ENCODE measurements at regions not wholly inside any gene's neighbourhood (a gene's known extent, or its start where the extent isn't known, plus 50 kb on each side); places are given as distances from the start of the nearest gene placed in this dataset.

DNA sequence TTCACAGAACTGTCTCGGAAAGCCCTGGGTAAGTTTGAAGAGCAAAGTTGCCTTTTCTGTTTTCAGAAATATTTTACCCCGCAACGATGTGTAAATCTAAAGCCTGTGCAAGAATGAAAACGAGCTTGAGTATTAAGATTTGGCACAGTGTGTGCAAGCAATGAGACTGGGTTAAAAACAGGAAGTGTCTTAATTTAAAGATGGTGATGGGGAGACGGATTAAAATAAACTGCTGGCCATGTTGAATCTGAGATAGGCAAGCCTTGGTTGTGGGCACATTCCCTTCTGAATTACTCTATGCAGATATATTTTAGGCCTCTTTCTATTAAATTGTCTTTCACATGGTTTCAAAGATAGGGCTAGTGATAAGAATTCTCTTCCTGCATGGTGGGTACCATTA is 294.2 kb upstream of the DMRT1 start:
- Histone ChIP-seq H3K9me3 (ENCODE audit: control insufficient read depth, low read length) (no peaks in the 10 kb centered on the region), H3K27me3 (replicated peaks; ENCODE audit: control insufficient read depth, insufficient read depth, low read length, poor library complexity, severe bottlenecking) (no peaks in the 10 kb centered on the region), H3K4me1 (ENCODE audit: control insufficient read depth, insufficient read depth, low read length, poor library complexity, severe bottlenecking) (no peaks in the 10 kb centered on the region), H3K27ac (ENCODE audit: insufficient read depth, low read length, poor library complexity, severe bottlenecking) (no peak overlapping the region), H3K36me3 (ENCODE audit: control insufficient read depth, insufficient read depth, low read length) (no peaks in the 10 kb centered on the region), H3K4me3 (ENCODE audit: insufficient read depth, low read depth, low read length, poor library complexity, severe bottlenecking) (no peak overlapping the region)
- DNase-seq, result no peak

GRCh38 chr9:549455-549997 is 292.0 kb upstream of the DMRT1 start:
- Histone ChIP-seq H3K27ac (ENCODE audit: insufficient read depth, low read length, poor library complexity, severe bottlenecking) (no peak overlapping the region), H3K9me3 (ENCODE audit: control insufficient read depth, low read length) (no peaks in the 10 kb centered on the region), H3K27me3 (replicated peaks; ENCODE audit: control insufficient read depth, insufficient read depth, low read length, poor library complexity, severe bottlenecking) (no peaks in the 10 kb centered on the region), H3K36me3 (ENCODE audit: control insufficient read depth, insufficient read depth, low read length) (no peaks in the 10 kb centered on the region), H3K4me1 (ENCODE audit: control insufficient read depth, insufficient read depth, low read length, poor library complexity, severe bottlenecking) (no peaks in the 10 kb centered on the region), H3K4me3 (ENCODE audit: insufficient read depth, low read depth, low read length, poor library complexity, severe bottlenecking) (no peak overlapping the region)
- DNase-seq, result no peak

GRCh38 chr9:550333-550732 is 291.2 kb upstream of the DMRT1 start:
- DNase-seq, result no peak
- H3K4me1 ChIP-seq (ENCODE audit: control insufficient read depth, insufficient read depth, low read length, poor library complexity, severe bottlenecking), result no peaks in the 10 kb centered on the region
- no peak overlapping the region for H3K4me3 ChIP-seq (ENCODE audit: insufficient read depth, low read depth, low read length, poor library complexity, severe bottlenecking)

DNA sequence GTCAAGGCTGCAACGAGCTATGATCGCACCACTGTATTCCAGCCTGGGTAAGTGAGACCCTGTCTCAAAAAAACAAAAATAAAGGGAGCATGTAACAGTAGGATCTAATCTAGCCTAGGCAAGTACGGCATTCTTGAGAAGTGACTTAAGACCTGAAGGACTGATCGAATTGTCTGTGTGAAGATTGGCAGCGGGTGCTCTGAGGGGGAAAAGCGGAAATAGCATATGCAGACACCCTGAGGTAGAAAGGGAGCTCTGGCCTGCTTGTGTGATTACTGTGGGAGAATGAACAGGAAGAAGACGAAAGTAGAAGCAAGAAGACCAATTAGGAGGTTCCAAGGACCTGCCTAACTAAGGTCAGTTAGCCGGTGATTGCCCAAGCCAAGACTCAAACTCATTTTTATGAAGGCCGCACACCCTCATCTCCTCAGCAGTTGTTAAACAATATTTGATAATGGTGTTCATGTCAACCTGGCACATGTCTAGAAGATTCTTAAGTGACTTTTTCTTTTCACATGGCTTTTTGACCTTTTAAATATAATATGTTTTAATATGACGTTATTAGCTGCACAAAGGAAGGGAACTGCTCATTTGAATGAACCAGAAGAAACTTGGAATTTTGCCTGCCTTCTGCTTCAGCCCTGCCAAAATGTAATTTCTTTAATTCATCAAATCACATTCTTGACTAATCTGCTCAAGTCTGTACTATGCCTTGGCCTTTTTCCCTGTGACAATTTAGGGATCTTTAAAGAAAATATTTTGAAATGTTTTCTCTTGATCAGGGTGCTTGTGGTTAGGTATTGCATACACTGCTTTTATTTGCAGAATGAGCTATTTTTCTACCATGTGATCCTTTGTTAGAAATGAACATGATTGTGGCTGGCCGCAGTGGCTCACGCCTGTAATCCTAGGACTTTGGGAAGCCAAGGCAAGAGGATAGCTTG is 289.2 kb upstream of the DMRT1 start:
- Histone ChIP-seq H3K9me3 (ENCODE audit: control insufficient read depth, low read length) (no peaks in the 10 kb centered on the region), H3K27ac (ENCODE audit: insufficient read depth, low read length, poor library complexity, severe bottlenecking) (no peak overlapping the region), H3K4me1 (ENCODE audit: control insufficient read depth, insufficient read depth, low read length, poor library complexity, severe bottlenecking) (no peaks in the 10 kb centered on the region), H3K36me3 (ENCODE audit: control insufficient read depth, insufficient read depth, low read length) (no peaks in the 10 kb centered on the region), H3K4me3 (ENCODE audit: insufficient read depth, low read depth, low read length, poor library complexity, severe bottlenecking) (no peak overlapping the region), H3K27me3 (replicated peaks; ENCODE audit: control insufficient read depth, insufficient read depth, low read length, poor library complexity, severe bottlenecking) (no peaks in the 10 kb centered on the region)
- DNase-seq, result no peak

More at GRCh38 chr9:550333-550732, 291.2 kb upstream of the DMRT1 start:
- H3K9me3 ChIP-seq (ENCODE audit: control insufficient read depth, low read length), result no peaks in the 10 kb centered on the region
- no peaks in the 10 kb centered on the region for H3K27me3 ChIP-seq (replicated peaks; ENCODE audit: control insufficient read depth, insufficient read depth, low read length, poor library complexity, severe bottlenecking)
- no peaks in the 10 kb centered on the region for H3K36me3 ChIP-seq (ENCODE audit: control insufficient read depth, insufficient read depth, low read length)
- no peak overlapping the region for H3K27ac ChIP-seq (ENCODE audit: insufficient read depth, low read length, poor library complexity, severe bottlenecking)

- Histone ChIP-seq H3K4me1 (ENCODE audit: control insufficient read depth, insufficient read depth, low read length, poor library complexity, severe bottlenecking) (peaks cover 4% of the 10 kb centered on the region), H3K4me3 (ENCODE audit: insufficient read depth, low read depth, low read length, poor library complexity, severe bottlenecking) (no peak overlapping the region), H3K27ac (ENCODE audit: insufficient read depth, low read length, poor library complexity, severe bottlenecking) (no peak overlapping the region), H3K27me3 (replicated peaks; ENCODE audit: control insufficient read depth, insufficient read depth, low read length, poor library complexity, severe bottlenecking) (no peaks in the 10 kb centered on the region), H3K9me3 (ENCODE audit: control insufficient read depth, low read length) (no peaks in the 10 kb centered on the region), H3K36me3 (ENCODE audit: control insufficient read depth, insufficient read depth, low read length) (no peaks in the 10 kb centered on the region)
- no peak for DNase-seq
Measured at GRCh38 chr9:555493-555892, 286.0 kb upstream of the DMRT1 start.

DNA sequence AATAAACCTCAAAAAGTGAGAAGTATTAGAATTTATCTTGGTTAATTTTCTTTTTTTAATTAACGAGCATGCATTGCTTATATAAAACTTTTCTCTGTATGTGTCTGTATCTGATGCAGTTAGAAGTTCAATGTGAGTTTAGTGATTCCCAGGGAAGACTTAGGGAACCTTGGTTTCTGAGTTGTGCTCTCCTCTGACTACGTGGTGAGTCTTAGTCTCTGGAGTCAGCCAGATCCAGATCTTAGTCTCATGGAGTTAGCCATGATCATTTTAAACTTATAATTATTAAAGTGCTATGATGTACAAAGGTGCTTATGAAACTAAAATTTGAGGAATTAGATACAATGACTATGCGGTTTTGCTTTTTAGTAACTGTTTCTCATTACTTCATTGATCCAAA is 285.3 kb upstream of the DMRT1 start:
- no peak for DNase-seq
- no peak overlapping the region for H3K4me3 ChIP-seq (ENCODE audit: insufficient read depth, low read depth, low read length, poor library complexity, severe bottlenecking)
- H3K27ac ChIP-seq (ENCODE audit: insufficient read depth, low read length, poor library complexity, severe bottlenecking), result no peak overlapping the region
- H3K36me3 ChIP-seq (ENCODE audit: control insufficient read depth, insufficient read depth, low read length), result no peaks in the 10 kb centered on the region
- no peaks in the 10 kb centered on the region for H3K9me3 ChIP-seq (ENCODE audit: control insufficient read depth, low read length)
- peaks cover 4% of the 10 kb centered on the region for H3K4me1 ChIP-seq (ENCODE audit: control insufficient read depth, insufficient read depth, low read length, poor library complexity, severe bottlenecking)
- no peaks in the 10 kb centered on the region for H3K27me3 ChIP-seq (replicated peaks; ENCODE audit: control insufficient read depth, insufficient read depth, low read length, poor library complexity, severe bottlenecking)

GRCh38 chr9:556675-557074 is 284.8 kb upstream of the DMRT1 start:
- Histone ChIP-seq H3K27ac (ENCODE audit: insufficient read depth, low read length, poor library complexity, severe bottlenecking) (no peak overlapping the region), H3K36me3 (ENCODE audit: control insufficient read depth, insufficient read depth, low read length) (no peaks in the 10 kb centered on the region), H3K9me3 (ENCODE audit: control insufficient read depth, low read length) (no peaks in the 10 kb centered on the region), H3K4me1 (ENCODE audit: control insufficient read depth, insufficient read depth, low read length, poor library complexity, severe bottlenecking) (peaks cover 4% of the 10 kb centered on the region), H3K4me3 (ENCODE audit: insufficient read depth, low read depth, low read length, poor library complexity, severe bottlenecking) (no peak overlapping the region), H3K27me3 (replicated peaks; ENCODE audit: control insufficient read depth, insufficient read depth, low read length, poor library complexity, severe bottlenecking) (no peaks in the 10 kb centered on the region)
- no peak for DNase-seq

GRCh38 chr9:557601-558201 is 283.8 kb upstream of the DMRT1 start:
- Histone ChIP-seq H3K4me1 (ENCODE audit: control insufficient read depth, insufficient read depth, low read length, poor library complexity, severe bottlenecking) (peaks cover 4% of the 10 kb centered on the region), H3K4me3 (ENCODE audit: insufficient read depth, low read depth, low read length, poor library complexity, severe bottlenecking) (no peak overlapping the region), H3K9me3 (ENCODE audit: control insufficient read depth, low read length) (no peaks in the 10 kb centered on the region), H3K27ac (ENCODE audit: insufficient read depth, low read length, poor library complexity, severe bottlenecking) (no peak overlapping the region), H3K36me3 (ENCODE audit: control insufficient read depth, insufficient read depth, low read length) (no peaks in the 10 kb centered on the region), H3K27me3 (replicated peaks; ENCODE audit: control insufficient read depth, insufficient read depth, low read length, poor library complexity, severe bottlenecking) (no peaks in the 10 kb centered on the region)
- DNase-seq, result no peak

- Histone ChIP-seq H3K9me3 (ENCODE audit: control insufficient read depth, low read length) (no peaks in the 10 kb centered on the region), H3K36me3 (ENCODE audit: control insufficient read depth, insufficient read depth, low read length) (no peaks in the 10 kb centered on the region), H3K27me3 (replicated peaks; ENCODE audit: control insufficient read depth, insufficient read depth, low read length, poor library complexity, severe bottlenecking) (no peaks in the 10 kb centered on the region), H3K4me3 (ENCODE audit: insufficient read depth, low read depth, low read length, poor library complexity, severe bottlenecking) (no peak overlapping the region), H3K27ac (ENCODE audit: insufficient read depth, low read length, poor library complexity, severe bottlenecking) (no peak overlapping the region), H3K4me1 (ENCODE audit: control insufficient read depth, insufficient read depth, low read length, poor library complexity, severe bottlenecking) (peaks cover 4% of the 10 kb centered on the region)
- DNase-seq, result no peak
Measured at GRCh38 chr9:561427-561826, 280.1 kb upstream of the DMRT1 start.

DNA sequence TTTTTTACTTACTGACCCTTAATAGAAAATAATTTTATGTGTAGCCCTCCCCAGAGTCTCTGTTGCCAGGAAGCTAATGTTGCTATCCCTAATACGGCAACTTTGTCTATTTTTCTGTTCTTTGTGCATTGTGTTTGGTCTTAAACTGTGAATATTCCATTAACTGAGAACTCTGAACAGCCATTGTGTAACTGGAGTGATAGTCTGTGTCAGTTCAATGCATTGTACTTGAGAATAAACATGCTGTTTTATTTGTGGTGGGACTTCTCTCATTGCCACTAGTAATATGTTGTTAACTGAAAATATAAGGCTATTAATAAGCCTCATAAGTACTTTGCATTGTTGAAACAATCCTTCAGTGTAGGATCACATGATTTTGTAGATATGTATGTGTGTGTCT is 278.3 kb upstream of the DMRT1 start:
- Histone ChIP-seq H3K4me1 (ENCODE audit: control insufficient read depth, insufficient read depth, low read length, poor library complexity, severe bottlenecking) (peaks cover 4% of the 10 kb centered on the region), H3K27ac (ENCODE audit: insufficient read depth, low read length, poor library complexity, severe bottlenecking) (no peak overlapping the region), H3K27me3 (replicated peaks; ENCODE audit: control insufficient read depth, insufficient read depth, low read length, poor library complexity, severe bottlenecking) (no peaks in the 10 kb centered on the region), H3K36me3 (ENCODE audit: control insufficient read depth, insufficient read depth, low read length) (no peaks in the 10 kb centered on the region), H3K9me3 (ENCODE audit: control insufficient read depth, low read length) (no peaks in the 10 kb centered on the region), H3K4me3 (ENCODE audit: insufficient read depth, low read depth, low read length, poor library complexity, severe bottlenecking) (no peak overlapping the region)
- no peak for DNase-seq
